ENCODE measurements at regions not wholly inside any gene's neighbourhood (a gene's known extent, or its start where the extent isn't known, plus 50 kb on each side); places are given as distances from the start of the nearest gene placed in this dataset.

DNA sequence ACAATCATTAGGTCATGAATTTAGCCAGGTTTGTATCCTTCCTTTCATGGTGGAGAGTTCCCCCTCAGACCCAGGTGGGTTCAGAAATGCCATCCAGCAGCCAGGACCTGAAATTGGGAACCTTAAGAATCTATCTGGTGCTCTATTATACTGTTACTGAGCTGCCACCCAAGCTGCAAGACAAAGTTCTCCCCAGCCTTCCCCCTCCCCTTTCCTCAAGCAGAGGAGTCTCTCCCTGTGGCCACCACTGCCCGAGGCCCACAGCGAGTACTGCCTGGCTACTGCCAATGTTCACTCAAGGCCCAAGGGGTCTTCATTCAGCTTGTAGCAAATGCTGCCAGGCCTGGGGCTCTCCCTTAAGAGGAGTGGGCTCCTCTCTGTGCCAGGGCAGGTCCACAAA, 133.8 kb downstream of the TMEM38B start:
- Mint-ChIP-seq H3K36me3 (peaks cover 0 to 3% of the 10 kb centered on the region in 2 donors), H3K27ac (peak overlapping the region in 1 of 6 donors; percentile 30), H3K9me3 (peaks cover 0 to 6% (median 2%) of the 10 kb centered on the region in 7 donors), H3K27me3 (no peaks in the 10 kb centered on the region), H3K4me1 (peaks cover 0 to 4% (median 0%) of the 10 kb centered on the region in 3 donors), H3K4me3 (no peak overlapping the region)
- no peak for ATAC-seq (ENCODE audit: low read depth in 2 of 2)
- no peak for DNase-seq

DNA sequence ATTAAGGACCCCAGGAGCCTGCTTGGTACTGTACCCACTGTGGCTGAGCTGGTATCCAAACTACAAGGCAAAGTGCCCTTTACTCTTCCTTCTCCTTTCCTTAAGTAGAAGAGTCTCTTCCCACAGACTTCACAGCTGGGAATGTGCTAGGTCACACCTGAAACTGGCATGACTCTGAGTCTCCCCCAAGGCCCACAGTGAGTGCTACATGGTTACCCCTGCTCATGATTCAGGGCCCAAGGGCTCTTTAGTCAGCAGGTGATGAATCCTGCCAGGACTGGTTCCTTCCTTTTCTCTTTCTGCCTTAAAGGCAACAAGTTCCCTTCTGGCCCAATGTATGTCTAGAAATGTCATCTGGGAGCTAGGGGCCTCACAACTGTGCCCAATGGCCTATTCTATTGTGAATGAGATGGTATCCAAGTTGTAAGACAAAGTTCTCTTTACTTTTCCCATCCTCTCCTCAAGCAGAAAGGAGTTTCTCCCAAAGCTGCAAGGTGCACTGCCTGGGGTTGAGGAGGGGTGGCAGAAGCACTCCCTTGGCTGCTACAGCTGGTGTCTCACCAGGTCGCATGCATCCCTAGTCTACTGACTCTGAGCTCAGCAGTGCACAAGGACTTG, 134.4 kb downstream of the TMEM38B start:
- peaks cover 0 to 3% of the 10 kb centered on the region in 2 donors for H3K36me3 Mint-ChIP-seq
- H3K9me3 Mint-ChIP-seq = peaks cover 0 to 4% (median 2%) of the 10 kb centered on the region in 7 donors
- ATAC-seq (ENCODE audit: low read depth in 2 of 2) = no peak
- H3K4me3 Mint-ChIP-seq = no peak overlapping the region
- no peak overlapping the region for H3K27ac Mint-ChIP-seq
- H3K4me1 Mint-ChIP-seq = peaks cover 0 to 4% (median 0%) of the 10 kb centered on the region in 3 donors
- H3K27me3 Mint-ChIP-seq = no peaks in the 10 kb centered on the region
- no peak for DNase-seq

DNA sequence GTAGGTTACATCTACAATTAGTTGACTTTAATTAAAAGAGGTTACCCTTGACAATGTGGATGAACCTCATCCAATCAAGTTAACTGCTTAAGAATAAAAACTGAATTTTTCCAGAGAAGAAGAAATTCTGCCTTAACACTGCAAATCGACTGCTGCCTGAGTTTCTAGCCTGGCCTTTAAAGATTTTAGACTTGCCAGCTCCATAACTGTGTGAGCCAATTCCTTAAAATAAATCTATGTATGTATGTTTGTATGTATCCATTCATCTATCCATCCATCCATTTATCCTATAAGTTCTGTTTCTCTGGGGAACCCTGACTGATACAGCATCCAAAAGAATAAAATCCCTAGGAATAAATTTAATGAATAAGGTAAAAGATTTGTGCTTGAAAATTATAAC, 136.1 kb downstream of the TMEM38B start:
- Mint-ChIP-seq H3K36me3 (peaks cover 0 to 3% of the 10 kb centered on the region in 2 donors), H3K9me3 (peaks cover 0 to 1% (median 0%) of the 10 kb centered on the region in 7 donors), H3K4me3 (no peak overlapping the region), H3K27me3 (no peaks in the 10 kb centered on the region), H3K4me1 (peaks cover 0 to 4% (median 0%) of the 10 kb centered on the region in 3 donors), H3K27ac (peak overlapping the region in 1 of 6 donors; percentile 34)
- no peak for ATAC-seq (ENCODE audit: low read depth in 2 of 2)
- DNase-seq = no peak

- H3K27me3 Mint-ChIP-seq = no peaks in the 10 kb centered on the region
- no peaks in the 10 kb centered on the region for H3K9me3 Mint-ChIP-seq
- H3K4me3 Mint-ChIP-seq = no peak overlapping the region
- peaks cover 0 to 4% (median 0%) of the 10 kb centered on the region in 3 donors for H3K4me1 Mint-ChIP-seq
- DNase-seq (no peak), ATAC-seq (ENCODE audit: low read depth in 2 of 2) (no peak)
- H3K36me3 Mint-ChIP-seq = no peaks in the 10 kb centered on the region
- no peak overlapping the region for H3K27ac Mint-ChIP-seq
Measured at GRCh38 chr9:105832096-105832710, 137.9 kb downstream of the TMEM38B start.

DNA sequence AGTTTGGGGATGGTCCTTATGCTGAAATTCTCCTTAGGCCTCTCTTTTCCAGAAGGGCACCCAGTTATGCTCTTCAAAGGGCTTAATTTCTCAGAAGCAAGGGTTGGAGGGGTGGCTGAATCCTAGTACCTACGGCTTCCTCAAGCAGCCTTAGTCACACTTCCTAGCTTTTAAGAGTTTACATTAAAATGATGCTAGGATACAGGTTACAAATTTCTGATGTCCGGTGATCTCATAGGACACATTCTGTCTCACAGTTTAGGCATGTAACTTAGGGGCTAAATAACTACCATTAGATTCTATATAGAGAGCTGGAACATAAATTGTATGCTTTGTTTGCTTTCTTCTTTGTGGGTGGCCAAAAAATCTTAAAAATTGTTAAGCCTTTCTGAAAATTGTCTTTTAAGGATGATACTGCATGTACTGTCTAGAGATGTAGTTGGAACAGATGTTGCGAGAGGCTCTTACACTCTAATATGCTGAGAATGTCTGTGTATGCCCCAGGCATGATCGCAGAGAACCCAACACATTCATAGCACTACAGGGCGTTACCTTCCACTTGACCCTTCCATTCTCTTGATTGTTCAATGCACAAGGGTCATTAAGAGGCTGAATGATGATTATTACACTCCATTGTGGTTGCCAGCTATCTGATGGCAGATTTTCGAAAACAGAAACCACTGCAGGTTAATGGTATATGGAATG, 139.1 kb downstream of the TMEM38B start:
- Mint-ChIP-seq H3K9me3 (no peaks in the 10 kb centered on the region), H3K27ac (no peak overlapping the region), H3K4me3 (no peak overlapping the region), H3K36me3 (no peaks in the 10 kb centered on the region), H3K27me3 (no peaks in the 10 kb centered on the region), H3K4me1 (peaks cover 0 to 4% (median 0%) of the 10 kb centered on the region in 3 donors)
- no peak for ATAC-seq (ENCODE audit: low read depth in 2 of 2)
- DNase-seq = no peak

GRCh38 chr9:105834404-105834803, 140.1 kb downstream of the TMEM38B start:
- no peaks in the 10 kb centered on the region for H3K27me3 Mint-ChIP-seq
- no peak overlapping the region for H3K4me3 Mint-ChIP-seq
- ATAC-seq (ENCODE audit: low read depth in 2 of 2) (no peak), DNase-seq (no peak)
- H3K27ac Mint-ChIP-seq = no peak overlapping the region
- no peaks in the 10 kb centered on the region for H3K9me3 Mint-ChIP-seq
- peaks cover 0 to 4% (median 0%) of the 10 kb centered on the region in 3 donors for H3K4me1 Mint-ChIP-seq
- H3K36me3 Mint-ChIP-seq = no peaks in the 10 kb centered on the region

DNA sequence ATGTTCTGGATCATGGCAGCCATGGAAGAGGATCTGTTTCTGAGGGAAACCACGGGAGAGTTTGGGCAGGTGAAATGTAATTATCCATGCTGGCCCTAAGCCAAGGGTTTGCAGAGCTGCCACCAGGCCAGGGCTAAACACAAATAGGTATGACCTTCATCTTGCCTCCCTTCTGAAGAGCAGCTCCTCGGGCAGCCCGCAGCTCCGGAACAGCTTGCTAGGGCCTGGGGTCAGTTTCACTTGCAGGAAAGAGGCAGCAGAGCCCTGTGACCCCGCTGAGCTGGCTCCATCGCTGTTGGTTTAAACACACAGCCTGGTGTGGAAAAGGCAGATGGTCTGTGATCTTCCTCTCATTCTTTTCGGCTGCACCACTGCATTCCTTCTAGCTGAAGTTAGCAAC, 141.4 kb downstream of the TMEM38B start:
- no peak overlapping the region for H3K27ac Mint-ChIP-seq
- no peak overlapping the region for H3K4me3 Mint-ChIP-seq
- no peak for ATAC-seq (ENCODE audit: low read depth in 2 of 2)
- H3K9me3 Mint-ChIP-seq = no peaks in the 10 kb centered on the region
- peaks cover 0 to 4% (median 0%) of the 10 kb centered on the region in 3 donors for H3K4me1 Mint-ChIP-seq
- H3K36me3 Mint-ChIP-seq = no peaks in the 10 kb centered on the region
- H3K27me3 Mint-ChIP-seq = no peaks in the 10 kb centered on the region
- DNase-seq = no peak

GRCh38 chr9:105836936-105837660, 142.8 kb downstream of the TMEM38B start:
- peaks cover 0 to 2% (median 0%) of the 10 kb centered on the region in 3 donors for H3K4me1 Mint-ChIP-seq
- H3K4me3 Mint-ChIP-seq = no peak overlapping the region
- peaks cover 0 to 9% of the 10 kb centered on the region in 2 donors for H3K36me3 Mint-ChIP-seq
- H3K27ac Mint-ChIP-seq = no peak overlapping the region
- H3K27me3 Mint-ChIP-seq = no peaks in the 10 kb centered on the region
- DNase-seq (no peak), ATAC-seq (ENCODE audit: low read depth in 2 of 2) (no peak)
- H3K9me3 Mint-ChIP-seq = peaks cover 0 to 8% (median 0%) of the 10 kb centered on the region in 7 donors

- H3K4me1 Mint-ChIP-seq = no peaks in the 10 kb centered on the region
- DNase-seq (no peak), ATAC-seq (ENCODE audit: low read depth in 2 of 2) (no peak)
- no peak overlapping the region for H3K27ac Mint-ChIP-seq
- H3K4me3 Mint-ChIP-seq = no peak overlapping the region
- H3K9me3 Mint-ChIP-seq = peaks cover 0 to 9% (median 0%) of the 10 kb centered on the region in 7 donors
- H3K27me3 Mint-ChIP-seq = no peaks in the 10 kb centered on the region
- H3K36me3 Mint-ChIP-seq = peaks cover 0 to 9% of the 10 kb centered on the region in 2 donors
Measured at GRCh38 chr9:105841562-105841961, 147.2 kb downstream of the TMEM38B start.

- Mint-ChIP-seq H3K9me3 (peaks cover 0 to 9% (median 0%) of the 10 kb centered on the region in 7 donors), H3K27me3 (no peaks in the 10 kb centered on the region), H3K36me3 (peaks cover 0 to 9% of the 10 kb centered on the region in 2 donors), H3K27ac (no peak overlapping the region), H3K4me1 (no peaks in the 10 kb centered on the region), H3K4me3 (no peak overlapping the region)
- DNase-seq (peak; percentile 14), ATAC-seq (ENCODE audit: low read depth in 2 of 2) (no peak)
Measured at GRCh38 chr9:105842023-105842644, 147.8 kb downstream of the TMEM38B start.

- H3K9me3 Mint-ChIP-seq = peaks cover 0 to 4% (median 0%) of the 10 kb centered on the region in 7 donors
Measured at GRCh38 chr9:105846825-105847224, 152.5 kb downstream of the TMEM38B start.

DNA sequence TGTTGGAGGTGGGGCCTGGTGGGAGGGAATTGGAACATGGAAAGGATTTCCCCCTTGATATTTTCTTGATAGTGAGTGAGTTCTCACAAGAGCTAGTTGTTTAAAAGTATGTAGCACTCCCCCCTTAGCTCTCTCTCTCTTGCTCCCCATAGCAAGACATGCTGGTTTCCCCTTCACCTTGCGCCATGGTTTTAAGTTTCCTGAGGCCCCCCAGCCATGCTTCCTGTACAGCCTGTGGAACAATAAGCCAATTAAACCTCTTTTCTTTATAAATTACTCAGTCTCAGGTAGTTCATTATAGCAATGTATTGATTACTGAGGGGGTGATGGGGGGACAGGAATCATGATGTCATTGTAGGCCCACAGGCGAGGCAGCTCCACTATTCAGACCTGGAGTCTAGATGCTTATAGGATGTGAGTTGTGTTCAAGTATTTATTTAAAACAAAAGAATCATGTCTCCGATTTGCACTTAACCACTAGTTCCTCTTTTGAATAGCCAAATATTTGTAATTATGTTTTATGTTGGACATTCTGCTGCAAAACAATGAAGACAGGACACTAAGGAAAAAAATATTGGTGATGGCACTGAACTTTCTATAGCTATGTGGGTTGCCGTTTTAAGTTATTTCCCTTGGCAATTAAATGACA, 156.6 kb downstream of the TMEM38B start:
- Mint-ChIP-seq H3K4me1 (peaks cover 0 to 6% (median 0%) of the 10 kb centered on the region in 3 donors), H3K27ac (no peak overlapping the region), H3K4me3 (no peak overlapping the region), H3K27me3 (no peaks in the 10 kb centered on the region), H3K9me3 (peaks cover 0 to 5% (median 1%) of the 10 kb centered on the region in 7 donors), H3K36me3 (no peaks in the 10 kb centered on the region)
- ATAC-seq (ENCODE audit: low read depth in 2 of 2) (no peak), DNase-seq (no peak)

More at GRCh38 chr9:105846825-105847224, 152.5 kb downstream of the TMEM38B start:
- DNase-seq (no peak), ATAC-seq (ENCODE audit: low read depth in 2 of 2) (no peak)
- H3K36me3 Mint-ChIP-seq = peaks cover 0 to 2% of the 10 kb centered on the region in 2 donors
- peaks cover 0 to 6% (median 0%) of the 10 kb centered on the region in 3 donors for H3K4me1 Mint-ChIP-seq
- peak overlapping the region in 1 of 6 donors; percentile 66 for H3K27ac Mint-ChIP-seq
- no peaks in the 10 kb centered on the region for H3K27me3 Mint-ChIP-seq
- no peak overlapping the region for H3K4me3 Mint-ChIP-seq

Measured in naive B cell (primary cell).